CD4-positive, alpha-beta T cell treated with Interleukin-6 for 4 hours (primary cell): ENCODE measurements at regions not wholly inside any gene's neighbourhood (a gene's known extent, or its start where the extent isn't known, plus 50 kb on each side); places are given as distances from the start of the nearest gene placed in this dataset.
A peak's percentile ranks its signal among the peaks of the same experiment; 100 is the strongest.
"Not testable (repeated sequence)": the region's sequence is repeated elsewhere in the genome, so short reads cannot be mapped to it uniquely, and the experiment has no call there.

Experiments
- DNase-seq: peaks from one replicate; pipeline ENCODE4 v3.0.0-alpha.2; 2020; ENCODE audit warnings: mixed read lengths

DNA sequence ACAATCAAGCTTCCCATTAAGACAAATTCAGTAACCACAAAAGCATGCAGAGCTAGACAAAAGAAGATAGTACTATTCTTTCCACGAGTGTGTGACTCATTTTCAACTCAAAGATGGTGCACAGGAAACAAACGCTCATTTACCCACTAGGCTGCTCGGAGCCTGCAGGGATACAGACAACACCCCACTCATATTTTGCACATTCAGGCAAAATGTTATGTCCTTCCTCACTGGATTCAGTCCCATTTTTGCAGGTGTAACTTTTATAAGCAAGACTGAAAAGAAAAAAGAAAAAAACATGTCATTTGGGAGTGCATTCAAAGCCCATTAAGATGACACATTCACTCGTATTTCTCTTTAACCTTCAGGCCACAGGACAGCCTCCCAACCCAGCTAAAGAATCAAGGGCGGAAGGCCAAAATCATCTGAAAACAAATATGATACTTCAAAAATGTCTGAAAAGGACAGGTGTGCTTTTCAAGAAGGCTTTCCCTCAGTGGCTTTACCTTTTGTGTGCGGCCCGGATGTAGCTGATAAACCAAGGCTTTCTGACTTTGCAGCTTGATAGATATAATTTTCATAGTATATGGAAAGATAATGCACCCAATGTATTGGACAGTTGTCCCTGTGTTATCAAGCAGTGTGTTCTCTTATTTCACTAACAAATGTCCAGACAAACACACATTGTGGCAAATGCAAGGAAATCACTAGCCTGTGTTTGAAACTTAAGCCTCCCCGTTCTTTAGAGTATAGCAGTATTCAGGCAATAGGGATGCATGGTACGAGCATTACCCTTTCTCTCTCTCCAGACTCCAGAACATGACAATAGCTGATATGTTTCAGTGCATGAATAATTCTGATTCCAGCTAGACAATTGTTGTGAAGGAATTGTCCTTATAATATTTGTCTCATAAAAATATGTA is 147.8 kb upstream of the KRR1 start:
- DNase-seq = no peak

- no peak for DNase-seq
These were observed 146.9 kb upstream of the KRR1 start for GRCh38 chr12:75658286-75658685.

DNA sequence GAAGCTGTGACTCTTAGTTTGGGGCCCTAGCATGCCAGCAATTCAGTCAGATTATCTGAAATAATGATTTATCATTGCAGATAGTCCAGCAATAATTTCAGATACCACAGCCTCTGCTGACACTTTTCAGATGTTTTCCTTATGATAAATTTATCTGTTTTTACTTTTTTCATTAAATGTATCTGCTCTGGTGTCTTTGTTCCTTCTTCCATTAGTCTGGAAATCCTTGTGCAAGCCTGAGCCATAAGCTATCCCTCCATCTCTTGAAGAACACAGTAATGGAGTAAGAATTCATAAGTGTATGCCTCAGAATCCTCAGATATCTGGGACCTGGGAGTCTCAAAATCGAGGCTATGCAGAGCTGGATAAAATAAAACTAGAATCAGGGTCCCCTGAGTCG is 146.4 kb upstream of the KRR1 start:
- no peak for DNase-seq

GRCh38 chr12:75657354-75657753 is 145.9 kb upstream of the KRR1 start:
- not testable (repeated sequence) for DNase-seq

- no peak for DNase-seq
These were observed 145.2 kb upstream of the KRR1 start for GRCh38 chr12:75656648-75657047.

DNA sequence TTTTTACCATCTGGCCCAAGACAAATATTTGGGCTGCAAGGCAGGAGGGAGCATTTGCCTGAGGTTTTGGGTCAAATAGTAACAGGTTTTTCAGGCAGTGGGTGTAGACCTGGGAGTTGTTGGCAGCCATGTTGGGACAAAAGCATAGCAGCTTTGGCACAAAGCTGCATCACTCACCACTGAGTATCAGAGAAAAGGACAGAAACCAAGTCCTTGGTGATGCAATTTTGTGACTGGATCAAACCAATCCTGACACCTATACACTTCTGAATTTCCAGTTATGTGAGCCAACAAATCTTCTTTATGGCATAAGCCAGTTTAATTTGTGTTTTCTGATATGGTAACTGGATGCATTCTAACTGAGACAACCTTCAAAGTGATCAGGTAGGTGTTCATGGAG is 144.8 kb upstream of the KRR1 start:
- no peak for DNase-seq

GRCh38 chr12:75655315-75655806 is 144.0 kb upstream of the KRR1 start:
- no peak for DNase-seq

DNA sequence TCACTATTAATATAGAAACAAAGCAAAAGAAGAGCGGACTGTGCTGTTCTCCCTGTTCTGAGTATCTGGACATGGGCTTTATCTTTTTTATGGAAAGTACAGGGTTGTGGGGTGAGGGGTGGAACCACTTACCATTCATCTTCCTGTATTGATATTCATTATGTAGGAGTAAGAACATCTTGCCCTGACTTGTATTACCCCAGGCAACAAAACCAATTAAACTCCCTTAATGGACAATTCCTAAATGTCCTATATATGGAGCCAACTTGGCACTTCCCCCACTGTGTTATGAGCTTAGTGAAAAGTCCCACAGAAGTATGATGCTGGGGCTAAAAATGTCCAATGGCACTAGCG is 139.9 kb upstream of the KRR1 start:
- DNase-seq = no peak

GRCh38 chr12:75650595-75651341 is 139.4 kb upstream of the KRR1 start:
- no peak for DNase-seq

GRCh38 chr12:75650100-75650499 is 138.7 kb upstream of the KRR1 start:
- DNase-seq = no peak

DNA sequence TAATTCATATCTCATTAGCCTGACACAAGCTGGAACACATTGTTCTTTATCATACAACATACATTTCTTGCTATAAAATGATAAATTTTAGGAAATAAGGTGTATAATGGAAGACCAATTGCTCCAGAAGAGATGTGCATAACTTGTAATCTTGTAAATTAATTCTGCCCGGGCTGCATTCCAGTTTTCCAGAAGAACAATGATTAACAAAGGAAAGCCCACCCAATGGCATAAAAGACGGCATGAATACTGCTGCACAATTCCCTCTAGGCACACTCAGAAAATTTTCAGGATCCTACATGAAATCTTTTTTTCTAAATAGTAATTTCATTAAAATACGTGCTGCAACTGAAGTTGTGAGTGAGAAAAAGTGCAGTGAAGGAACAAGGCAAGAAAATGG is 137.4 kb upstream of the KRR1 start:
- DNase-seq = no peak

GRCh38 chr12:75646329-75647210 is 135.2 kb upstream of the KRR1 start:
- DNase-seq = no peak

DNA sequence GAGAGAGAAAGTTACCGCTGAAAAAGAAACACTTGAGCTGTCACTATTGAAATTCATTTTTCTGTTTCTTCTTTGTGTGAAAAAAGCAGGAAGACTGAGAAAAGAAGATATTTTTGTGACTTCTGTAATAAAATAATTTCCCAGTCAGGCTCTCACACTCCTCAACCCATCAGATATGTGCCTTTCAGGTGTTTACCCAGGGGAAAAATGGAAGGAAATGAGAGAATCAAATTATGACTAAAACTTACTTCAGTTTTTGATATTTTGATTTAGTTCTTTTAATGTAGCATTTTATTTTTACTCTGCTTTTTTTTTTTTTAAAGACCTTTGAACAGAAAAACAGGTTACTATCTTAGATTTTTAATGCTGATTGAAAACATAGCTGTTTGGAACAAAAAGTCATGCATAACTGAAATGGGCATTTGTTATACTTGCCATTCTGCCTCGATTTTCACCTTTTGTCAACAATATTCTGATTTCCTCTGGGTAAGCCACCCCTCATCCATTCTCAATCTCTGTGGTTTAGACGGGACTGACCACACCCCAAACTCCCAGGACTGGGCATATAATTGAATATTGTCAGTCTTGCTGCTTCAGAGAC is 133.2 kb upstream of the KRR1 start:
- DNase-seq = no peak

DNA sequence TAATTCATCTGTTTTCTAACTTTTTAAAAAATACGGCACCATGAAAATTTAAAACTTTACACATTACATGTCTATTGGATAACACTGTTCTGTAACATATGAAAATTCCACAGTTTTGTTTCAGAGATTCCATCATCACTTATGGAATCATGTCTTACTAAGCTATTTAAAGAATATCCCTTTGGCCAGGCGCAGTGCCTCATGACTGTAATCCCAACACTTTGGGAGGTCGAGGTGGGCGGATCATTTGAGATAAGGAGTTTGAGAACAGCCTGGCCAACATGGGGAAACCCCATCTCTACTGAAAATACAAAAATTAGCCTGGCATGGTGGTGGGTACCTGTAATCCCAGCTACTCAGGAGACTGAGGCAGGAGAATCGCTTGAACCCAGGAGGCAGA is 131.7 kb upstream of the KRR1 start:
- DNase-seq = not testable (repeated sequence)

- no peak for DNase-seq
These were observed 130.8 kb upstream of the KRR1 start for GRCh38 chr12:75642226-75642625.

DNA sequence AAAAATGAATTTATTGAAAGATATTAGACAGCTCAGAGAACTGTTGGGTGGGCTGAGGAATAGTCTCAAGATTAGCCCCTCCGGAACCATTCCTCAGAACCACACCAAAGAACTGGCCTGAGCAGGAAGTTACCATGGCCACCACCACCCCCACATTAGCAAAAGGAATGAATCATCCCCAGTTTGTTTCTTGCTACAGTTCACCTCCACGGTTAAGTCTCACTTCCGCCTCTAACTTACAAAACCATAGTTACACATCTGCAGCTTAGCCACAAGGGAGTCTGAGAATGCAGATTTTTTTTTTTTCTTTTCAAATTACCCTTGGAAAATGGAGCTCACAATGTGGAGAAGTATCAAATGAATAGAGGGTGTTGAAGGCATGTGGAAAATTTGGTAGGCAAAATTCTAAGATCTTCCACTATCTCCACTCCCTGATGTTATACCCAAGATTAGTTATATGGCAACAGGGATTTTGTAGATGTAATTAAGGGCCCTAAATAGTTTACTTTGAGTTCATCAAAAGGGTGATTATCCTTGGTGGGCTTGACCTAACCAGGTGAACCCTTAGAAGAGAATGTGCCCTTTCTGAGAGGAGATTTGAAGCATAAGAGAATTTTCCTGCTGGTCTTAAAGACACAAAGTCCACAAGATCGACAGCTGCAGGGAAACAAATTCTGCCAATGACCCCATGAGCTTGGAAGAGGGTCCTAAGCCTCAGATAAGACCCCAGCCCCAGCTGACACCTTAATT is 129.8 kb upstream of the KRR1 start:
- peak; percentile 30 for DNase-seq

DNA sequence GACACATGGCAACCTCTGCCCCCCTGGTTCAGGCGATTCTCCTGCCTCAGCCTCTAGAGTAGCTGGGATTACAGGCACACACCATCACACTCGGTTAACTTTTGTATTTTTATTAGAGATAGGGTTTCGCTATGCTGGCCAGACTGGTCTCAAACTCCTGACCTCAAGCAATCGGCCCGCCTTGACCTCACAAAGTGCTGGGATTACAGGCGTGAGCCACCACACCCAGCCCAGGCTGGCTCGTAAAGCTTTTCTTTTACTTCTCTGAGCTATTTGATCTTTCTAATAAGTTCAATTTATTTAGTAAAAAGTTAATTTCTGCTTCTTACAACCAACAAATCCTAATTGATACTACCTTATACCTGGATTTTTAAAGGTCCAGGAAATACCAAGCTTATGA is 127.4 kb upstream of the KRR1 start:
- no peak for DNase-seq

DNA sequence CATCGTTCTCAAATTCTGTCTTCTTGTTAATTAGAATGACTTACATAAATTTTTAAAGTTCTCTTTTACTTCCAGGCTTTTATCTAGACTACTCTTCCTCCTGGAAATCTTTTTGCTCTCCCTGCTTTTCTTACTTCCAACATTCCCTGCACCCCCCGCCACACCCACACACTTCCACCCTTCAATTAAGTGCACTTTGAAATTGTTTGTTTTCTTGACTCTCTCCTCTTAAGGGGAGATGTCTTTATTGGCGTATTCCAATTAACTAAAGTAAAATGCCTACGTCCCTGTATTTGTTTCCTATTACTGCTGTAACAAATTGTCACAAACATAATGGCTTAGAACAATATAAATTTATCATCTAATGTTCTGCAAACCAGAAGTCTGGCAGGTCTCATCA is 125.2 kb upstream of the KRR1 start:
- no peak for DNase-seq

DNA sequence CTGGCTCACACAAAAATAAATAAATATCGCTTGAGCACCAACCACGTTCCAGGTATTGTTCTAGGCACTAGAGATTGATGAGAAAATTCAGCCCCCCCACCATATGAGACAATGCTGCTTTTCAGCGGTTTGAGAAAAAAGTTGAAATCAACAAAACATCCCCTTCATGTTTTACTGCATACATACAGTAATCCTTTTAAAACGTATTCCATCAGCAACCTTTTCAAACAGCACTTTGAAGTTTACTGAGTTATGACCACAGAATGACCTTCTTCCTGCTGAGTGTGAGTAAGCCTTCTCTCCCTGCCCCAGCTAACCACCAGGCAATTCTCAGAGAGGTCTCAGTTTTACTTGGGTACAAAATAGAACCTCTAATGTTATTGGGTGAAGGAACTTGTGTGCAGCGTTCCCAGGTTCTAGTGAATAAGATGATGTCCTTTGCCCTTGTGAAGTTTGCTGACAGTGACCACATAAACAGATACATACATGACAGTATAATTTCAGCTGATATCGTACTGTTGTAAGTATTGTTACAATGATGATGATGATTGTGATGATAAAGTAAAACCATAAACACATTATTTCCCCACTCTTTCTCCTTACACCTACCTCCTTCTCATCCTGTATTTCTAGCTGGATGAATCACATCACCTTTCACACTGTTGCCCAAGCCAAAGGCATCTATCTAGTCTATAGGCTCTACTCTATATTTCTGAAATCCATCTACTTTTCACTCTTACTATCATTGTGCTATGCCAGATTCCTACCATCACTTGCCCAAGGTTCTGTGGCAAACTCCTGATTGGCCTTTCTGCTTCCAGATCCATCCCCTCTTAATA is 124.4 kb upstream of the KRR1 start:
- no peak for DNase-seq

DNA sequence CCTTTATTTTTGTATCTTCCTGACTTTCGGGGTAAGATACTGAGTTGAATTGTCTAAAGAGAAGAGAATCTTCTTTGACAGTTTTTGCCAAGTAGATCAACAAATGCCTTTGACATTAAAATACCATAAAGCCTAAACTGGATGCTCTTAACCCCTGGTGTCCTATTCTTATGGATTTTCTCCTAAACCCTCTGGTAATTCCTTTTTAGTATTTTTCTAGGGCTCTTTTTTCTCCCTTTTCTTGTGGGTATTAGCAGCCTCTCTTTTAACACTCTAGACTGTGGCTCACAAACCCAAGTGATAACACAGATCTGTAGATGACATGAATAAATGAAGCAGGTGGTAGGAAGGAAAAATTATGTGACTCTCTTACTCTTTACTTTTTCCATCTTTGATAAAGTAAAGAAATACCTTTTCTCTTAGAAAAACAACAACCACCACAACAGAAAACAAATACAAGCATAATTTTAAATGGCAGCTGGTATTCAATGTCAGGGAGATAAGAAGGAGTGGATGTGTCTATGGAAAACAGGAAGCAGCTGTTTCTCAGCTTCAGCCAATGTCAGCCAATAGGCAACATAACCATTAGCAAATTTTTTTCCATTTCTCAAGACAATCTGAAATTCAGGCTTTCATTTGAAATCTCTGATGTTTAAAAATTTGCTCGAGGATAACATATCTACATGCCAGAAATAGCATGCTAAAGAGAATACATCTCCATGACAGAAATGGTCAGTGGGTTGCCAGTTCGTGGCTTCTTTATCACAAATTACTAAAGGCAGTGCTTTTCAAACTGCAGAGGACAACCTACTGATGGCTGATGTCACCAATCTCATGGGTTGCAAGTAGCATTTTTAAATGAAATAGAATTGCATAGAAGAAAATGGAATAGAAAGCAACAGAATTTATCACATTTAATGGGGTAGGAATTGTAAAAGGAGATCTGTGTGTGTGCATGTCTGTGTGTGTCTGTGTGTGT is 123.1 kb upstream of the KRR1 start:
- no peak for DNase-seq
